HG02571 (cell line): ENCODE measurements at regions not wholly inside any gene's neighbourhood (a gene's known extent, or its start where the extent isn't known, plus 50 kb on each side); places are given as distances from the start of the nearest gene placed in this dataset.
"Not testable (repeated sequence)": the region's sequence is repeated elsewhere in the genome, so short reads cannot be mapped to it uniquely, and the experiment has no call there.

Experiments
- ATAC-seq: cut with Tn5 transposase; IDR thresholded peaks from one replicate; pipeline ENCODE4 v1.9.1; 2021; ENCODE audit warnings: mild to moderate bottlenecking, moderate library complexity; ENCODE audit not compliant: unreplicated experiment

- ATAC-seq, result no peak
Measured at GRCh38 chr9:75274781-75275180, 186.5 kb downstream of the OSTF1 start.

DNA sequence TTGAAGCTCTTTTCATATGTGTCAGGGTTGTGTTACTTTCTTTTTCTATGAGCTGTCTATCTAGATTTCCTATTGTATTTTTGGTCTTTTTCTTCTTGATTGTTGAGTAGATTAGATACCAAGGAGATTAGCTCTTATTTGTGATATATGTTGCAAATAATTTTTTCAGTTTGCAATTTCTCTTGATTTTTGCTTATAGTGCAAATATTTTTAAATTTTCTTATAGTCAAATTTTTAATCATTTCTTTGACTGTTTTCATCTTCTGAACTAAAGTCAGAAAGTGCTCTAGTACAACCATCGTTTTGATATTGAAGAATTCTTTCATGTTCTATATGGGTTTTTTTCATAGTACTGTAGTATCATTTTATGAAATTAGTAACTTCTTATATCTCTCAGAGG is 193.7 kb downstream of the OSTF1 start:
- ATAC-seq, result no peak

- ATAC-seq, result no peak
Measured at GRCh38 chr9:75289332-75289731, 201.0 kb downstream of the OSTF1 start.

DNA sequence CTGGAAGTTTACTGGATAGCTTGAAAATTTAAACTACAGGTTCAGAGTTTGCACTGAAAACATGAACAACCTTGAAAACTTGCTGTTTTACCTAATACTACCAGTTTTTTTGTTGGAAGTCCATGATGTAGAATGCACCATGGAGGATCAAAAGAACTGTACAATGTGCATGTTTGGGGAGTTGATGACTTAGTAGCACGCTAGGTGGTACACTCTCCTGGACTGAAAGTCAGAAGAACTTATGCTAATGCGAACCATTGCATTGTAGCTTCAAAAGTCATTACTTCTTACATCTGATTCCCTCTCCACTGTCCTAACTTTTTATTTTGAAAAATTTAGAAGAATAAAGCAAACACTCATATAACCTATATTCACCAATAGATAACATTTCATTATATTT is 211.0 kb downstream of the OSTF1 start:
- ATAC-seq, result no peak

DNA sequence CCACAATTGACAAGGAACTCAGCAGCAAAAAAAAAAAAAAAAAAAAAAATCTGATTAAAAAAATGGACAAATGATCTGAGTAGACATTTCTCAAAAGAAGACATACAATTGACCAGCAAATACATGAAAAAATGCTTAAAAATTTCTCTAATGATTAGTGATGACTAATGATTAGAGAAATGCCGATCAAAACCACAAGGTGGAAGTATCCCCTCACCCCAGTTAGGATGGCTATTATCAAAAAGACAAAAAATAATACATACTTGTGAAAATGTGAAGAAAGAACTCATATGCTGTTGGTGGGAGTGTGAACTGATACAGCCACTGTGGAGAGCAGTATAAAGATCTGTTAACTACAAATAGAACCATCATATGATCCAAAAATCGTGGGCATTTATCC is 245.3 kb downstream of the OSTF1 start:
- no peak for ATAC-seq

DNA sequence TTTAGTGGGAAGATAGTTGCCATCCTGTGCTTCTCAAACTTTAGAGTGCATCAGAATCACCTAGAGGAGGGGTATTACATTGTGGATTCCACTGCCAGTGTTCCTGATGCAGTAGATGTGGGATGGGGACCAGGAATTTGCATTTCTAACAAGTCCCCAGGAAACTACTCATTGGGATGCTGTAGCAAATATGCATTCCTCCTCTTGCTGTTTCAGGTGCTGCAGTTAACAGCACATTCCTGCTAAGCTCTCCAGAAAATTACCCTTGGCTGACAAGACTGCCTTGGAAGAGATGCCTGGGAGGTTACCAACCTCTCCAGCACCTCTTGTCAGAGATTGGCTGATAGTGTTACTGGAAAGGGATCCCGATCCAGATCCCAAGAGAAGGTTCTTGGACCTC is 270.5 kb downstream of the OSTF1 start:
- no peak for ATAC-seq

- no peak for ATAC-seq
Measured at GRCh38 chr9:75359638-75360037, 271.3 kb downstream of the OSTF1 start.

DNA sequence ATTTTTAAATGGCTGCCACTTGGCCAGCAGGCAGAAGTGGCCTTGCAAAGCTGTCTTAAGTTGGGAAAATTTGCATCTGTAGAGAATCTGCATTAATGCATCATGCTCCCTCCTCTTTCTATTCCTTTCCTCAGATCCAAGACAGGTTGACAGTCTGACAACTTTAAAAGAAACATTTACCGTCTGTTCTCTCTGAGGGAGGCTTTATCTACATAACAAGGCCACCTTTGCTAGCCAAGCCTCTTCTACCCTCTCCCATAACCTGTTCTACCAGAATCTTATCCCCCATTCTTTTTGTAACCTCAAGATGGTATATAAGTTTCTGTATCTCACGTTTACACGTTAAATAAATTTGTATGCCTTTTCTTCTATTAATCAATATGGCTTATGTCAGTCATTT is 271.9 kb downstream of the OSTF1 start:
- no peak for ATAC-seq

- not testable (repeated sequence) for ATAC-seq
Measured at GRCh38 chr9:75362446-75362845, 274.1 kb downstream of the OSTF1 start.

- ATAC-seq, result no peak
Measured at GRCh38 chr9:75365196-75365595, 276.9 kb downstream of the OSTF1 start.

DNA sequence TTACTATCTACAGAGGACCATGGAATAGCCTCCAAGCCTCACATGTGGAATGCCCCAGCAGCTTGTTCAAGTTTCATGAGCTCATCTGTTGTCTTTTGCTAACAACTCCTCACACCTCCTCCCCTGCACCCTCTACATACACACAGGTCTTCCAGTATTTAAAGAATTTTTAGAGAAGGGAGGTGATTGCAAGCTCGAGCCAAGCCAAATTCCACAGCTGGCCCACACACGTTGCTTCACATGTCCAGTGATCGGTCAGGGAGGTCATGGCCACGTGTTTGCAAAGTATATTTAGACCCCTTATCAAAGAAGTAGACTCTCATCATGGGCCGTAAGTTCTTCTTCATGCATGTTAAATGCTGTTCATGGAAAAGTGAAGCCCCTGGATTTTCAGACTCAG is 281.7 kb downstream of the OSTF1 start:
- ATAC-seq, result no peak

DNA sequence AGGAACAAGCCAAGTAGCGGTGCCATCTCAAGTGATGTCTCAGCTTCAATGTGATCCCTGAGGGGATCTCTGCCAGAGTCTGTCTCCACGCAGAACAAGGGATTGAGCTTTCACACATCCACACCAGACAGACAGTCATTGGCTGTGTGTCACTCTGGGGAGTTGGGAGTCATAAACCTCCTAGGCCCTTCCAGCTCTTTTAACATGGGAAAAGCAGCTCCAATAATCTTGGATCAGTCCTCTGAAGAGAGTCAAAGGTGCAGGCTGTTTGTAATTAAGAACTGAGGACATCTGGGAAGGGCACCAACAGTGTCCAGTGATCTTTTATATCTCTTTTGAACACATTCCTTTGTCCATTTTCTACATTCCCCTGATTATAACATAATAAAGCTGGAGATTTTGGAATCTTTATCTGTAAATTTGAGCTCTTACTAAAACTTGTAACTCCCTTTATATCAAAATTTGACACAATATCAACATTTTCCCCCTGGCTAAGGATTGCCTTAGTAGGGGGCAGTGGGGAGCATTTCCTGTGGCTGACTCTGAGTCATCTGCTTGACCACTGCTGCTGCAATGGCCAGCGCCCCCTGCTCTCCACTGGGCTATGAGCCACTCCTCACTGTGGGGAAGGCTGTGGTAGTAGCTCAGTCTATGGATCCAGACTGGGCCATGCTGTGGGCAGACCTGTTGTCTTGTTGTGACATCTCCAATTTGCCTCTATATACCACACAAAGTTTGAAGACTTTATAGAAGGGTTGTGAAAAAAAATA is 284.4 kb downstream of the OSTF1 start:
- ATAC-seq, result no peak

- ATAC-seq, result no peak
Measured at GRCh38 chr9:75376680-75377254, 288.5 kb downstream of the OSTF1 start.

GRCh38 chr9:75378036-75378435 is 289.7 kb downstream of the OSTF1 start:
- ATAC-seq, result no peak

GRCh38 chr9:75378926-75379325 is 290.6 kb downstream of the OSTF1 start:
- ATAC-seq, result no peak

DNA sequence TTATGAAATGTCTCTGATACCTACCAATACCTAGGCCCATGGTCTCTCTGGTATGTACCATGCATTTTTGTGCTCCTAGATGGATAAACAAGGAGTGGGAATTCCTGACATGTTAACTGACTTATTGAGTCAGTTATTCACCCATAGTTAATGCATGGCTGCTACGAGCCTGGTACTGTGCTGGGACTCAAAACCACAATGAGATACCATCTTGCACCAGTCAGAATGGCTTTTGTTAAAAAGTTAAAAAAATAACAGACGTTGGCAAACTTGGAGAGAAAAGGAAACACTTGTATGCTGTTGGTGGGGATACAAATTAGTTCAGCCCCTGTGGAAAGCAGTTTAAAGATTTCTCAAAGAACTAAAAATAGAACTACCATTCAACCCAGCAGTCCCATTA is 293.8 kb downstream of the OSTF1 start:
- ATAC-seq, result no peak

DNA sequence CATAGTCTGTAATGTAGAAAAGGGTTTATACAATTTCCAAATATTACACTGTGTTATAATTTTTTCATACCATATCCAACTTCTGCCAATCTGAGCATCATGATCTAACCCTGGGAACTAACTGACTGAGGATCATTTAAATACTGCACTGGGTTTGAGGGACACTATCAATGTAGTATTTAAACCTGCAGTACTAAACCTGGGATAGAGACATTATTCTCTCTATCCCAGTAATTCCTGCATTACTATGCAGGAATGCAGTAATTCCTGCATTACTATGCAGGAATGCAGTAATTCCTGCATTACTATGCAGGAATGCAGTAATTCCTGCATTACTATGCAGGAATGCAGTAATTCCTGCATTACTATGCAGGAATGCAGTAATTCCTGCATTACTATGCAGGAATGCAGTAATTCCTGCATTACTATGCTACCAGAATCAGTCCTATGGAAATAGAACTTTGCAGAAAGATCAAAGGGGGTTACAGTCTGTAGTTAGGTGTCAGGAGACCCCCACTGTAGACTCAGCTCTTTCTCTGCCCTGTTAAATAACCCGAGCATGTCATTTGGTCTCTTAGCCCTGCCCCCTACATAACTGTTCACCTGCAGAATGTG is 295.2 kb downstream of the OSTF1 start:
- not testable (repeated sequence) for ATAC-seq

GRCh38 chr9:75385236-75385635 is 296.9 kb downstream of the OSTF1 start:
- no peak for ATAC-seq

DNA sequence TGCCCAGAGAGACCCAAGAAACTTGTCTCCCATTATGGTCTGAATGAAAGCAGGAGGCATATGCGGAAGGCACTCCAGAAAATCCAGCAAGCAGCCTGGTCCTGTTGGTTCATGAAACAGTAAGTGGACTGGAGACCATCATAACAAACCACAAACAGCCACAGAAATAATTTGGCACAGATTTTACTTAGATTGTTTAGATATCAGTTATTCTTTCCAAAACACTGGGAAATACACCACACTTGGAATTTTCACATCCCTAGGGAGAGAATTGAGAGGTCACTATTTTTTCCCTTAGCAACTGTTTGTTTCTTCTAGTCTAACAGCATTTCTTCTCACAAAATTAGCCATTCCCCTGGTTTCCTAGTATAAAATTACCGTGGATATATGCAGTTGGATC is 300.8 kb downstream of the OSTF1 start:
- no peak for ATAC-seq

DNA sequence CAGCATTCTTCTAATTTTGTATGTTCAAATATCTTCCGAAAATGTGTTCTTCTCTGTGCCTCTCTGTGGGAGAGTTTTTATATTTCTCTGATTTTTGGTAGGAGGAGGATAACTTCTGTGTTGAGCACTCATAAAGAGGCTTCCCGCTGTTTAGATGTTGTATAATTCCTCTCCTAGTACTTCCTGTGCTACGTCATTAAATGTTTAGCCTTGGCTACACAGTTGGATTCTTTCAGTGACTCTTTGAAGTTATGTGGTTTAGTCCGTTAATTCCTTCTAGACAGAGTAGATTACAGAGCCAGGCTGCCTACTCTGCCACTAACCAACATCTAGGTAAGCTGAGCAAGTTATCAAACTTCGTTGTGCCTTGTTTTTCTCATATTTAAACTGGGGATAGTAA is 302.6 kb downstream of the OSTF1 start:
- ATAC-seq, result no peak

DNA sequence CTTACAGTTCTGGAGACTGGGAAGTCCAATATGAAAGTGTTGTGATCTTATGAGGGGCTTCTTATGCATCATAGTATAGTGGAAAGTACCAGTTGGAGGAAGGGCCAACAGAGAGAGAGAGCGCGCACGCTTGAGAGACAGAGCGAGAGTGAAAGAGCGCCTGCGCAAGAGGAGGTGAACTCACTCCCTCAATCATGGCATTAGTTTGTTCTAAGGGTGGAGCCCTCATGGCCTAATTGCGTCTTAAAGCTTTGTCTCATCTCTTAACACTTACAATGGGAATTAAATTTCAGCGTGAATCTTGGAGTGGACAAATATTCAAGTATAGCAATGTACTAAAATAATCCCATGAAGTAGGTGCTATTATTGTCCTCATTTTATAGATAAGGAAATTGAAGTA is 303.2 kb downstream of the OSTF1 start:
- no peak for ATAC-seq

- no peak for ATAC-seq
Measured at GRCh38 chr9:75395336-75395735, 307.0 kb downstream of the OSTF1 start.
